Fibroblast of lung (primary cell): ENCODE measurements at regions not wholly inside any gene's neighbourhood (a gene's known extent, or its start where the extent isn't known, plus 50 kb on each side); places are given as distances from the start of the nearest gene placed in this dataset.

ENCODE experiments used
- DNase-seq, 2 donors: peaks; one replicate each; pipeline versions ENCODE4 v3.0.0 to v3.0.0-alpha.2; 2010; ENCODE audit warnings: low read depth in 2 of 2
- H2AFZ ChIP-seq: 2 replicates; pipeline ENCODE4 v1.5.1; 2012; ENCODE audit warnings: low read length, control low read depth, inconsistent platforms
- H3K27ac ChIP-seq: 2 replicates; pipeline ENCODE4 v1.5.1; 2011; ENCODE audit warnings: low read length, control low read depth; ENCODE audit not compliant: insufficient read depth
- H3K27me3 ChIP-seq: 2 replicates; pipeline ENCODE4 v1.5.1; 2011; ENCODE audit warnings: mild to moderate bottlenecking, low read length; ENCODE audit not compliant: control insufficient read depth, insufficient read depth
- H3K36me3 ChIP-seq: 2 replicates; pipeline ENCODE4 v1.5.1; 2011; ENCODE audit warnings: low read length; ENCODE audit not compliant: control insufficient read depth, insufficient read depth
- H3K4me1 ChIP-seq: 2 replicates; pipeline ENCODE4 v1.5.1; 2011; ENCODE audit warnings: low read length; ENCODE audit not compliant: control insufficient read depth, insufficient read depth; ENCODE audit errors: extremely low read depth
- H3K4me2 ChIP-seq: 2 replicates; pipeline ENCODE4 v1.5.1; 2011; ENCODE audit warnings: low read length, control low read depth; ENCODE audit not compliant: insufficient read depth; ENCODE audit errors: extremely low read depth
- H3K4me3 ChIP-seq, 4 experiments: fragments of 200-600 bp in 1 of 4; sonication (generic) in 1 of 4; replicated peaks in 1 of 4; 2 replicates each; pipeline ENCODE4 v1.5.1; 2011 to 2016; ENCODE audit warnings: low read length in 4 of 4, low read depth in 3 of 4, mild to moderate bottlenecking in 3 of 4, control low read depth in 2 of 4, inconsistent platforms in 1 of 4, mixed read lengths in 1 of 4; ENCODE audit not compliant: insufficient read depth in 1 of 4; ENCODE audit errors: control extremely low read depth in 1 of 4
- H3K79me2 ChIP-seq: 2 replicates; pipeline ENCODE4 v1.5.1; 2012; ENCODE audit warnings: mild to moderate bottlenecking, low read length, inconsistent platforms; ENCODE audit not compliant: control insufficient read depth, insufficient read depth
- H3K9ac ChIP-seq: 2 replicates; pipeline ENCODE4 v1.5.1; 2011; ENCODE audit warnings: mild to moderate bottlenecking, low read length, control low read depth; ENCODE audit not compliant: insufficient read depth
- H3K9me3 ChIP-seq: 2 replicates; pipeline ENCODE4 v1.5.1; 2012; ENCODE audit warnings: low read depth, low read length; ENCODE audit not compliant: control insufficient read depth, insufficient read depth
- H4K20me1 ChIP-seq: 2 replicates; pipeline ENCODE4 v1.5.1; 2011; ENCODE audit warnings: low read length; ENCODE audit not compliant: control insufficient read depth, insufficient read depth; ENCODE audit errors: extremely low read depth
- EZH2 ChIP-seq: IDR thresholded peaks from 2 replicates; pipeline ENCODE4 v1.5.1; 2012; ENCODE audit warnings: low read length, control low read depth, mild to moderate bottlenecking; ENCODE audit errors: missing control alignments
- TF ChIP-seq, protein P1 (sequence below), 2 donors: IDR thresholded peaks in 1 of 2; conservative IDR thresholded peaks in 1 of 2; 1 replicate in 1 of 2; 2 replicates in 1 of 2; pipeline ENCODE4 v1.5.1; 2011 to 2012; ENCODE audit warnings: low read length in 2 of 2, control low read depth in 1 of 2, inconsistent platforms in 1 of 2, low read depth in 1 of 2, mild to moderate bottlenecking in 1 of 2

DNA sequence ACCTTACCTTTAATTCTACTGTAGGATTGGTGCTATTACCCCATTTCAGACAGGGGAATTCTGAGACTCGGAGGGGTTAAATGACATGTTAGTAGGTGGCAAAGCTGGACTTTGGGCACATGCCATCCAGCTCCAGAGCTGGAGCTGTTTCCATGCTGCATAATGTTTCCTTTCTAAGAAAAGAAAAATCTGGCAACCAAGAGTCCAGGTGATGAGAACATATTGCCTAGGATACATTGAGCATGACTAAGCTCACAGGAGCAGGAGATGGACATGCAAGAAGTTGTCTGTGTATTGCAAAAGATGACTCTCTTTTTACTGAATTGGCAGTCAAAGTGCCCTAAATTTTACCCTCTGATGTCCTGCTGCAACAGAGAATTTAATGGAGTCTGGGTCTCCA is 150.8 kb upstream of the SYT13 start:
- TF ChIP-seq, protein P1, sequence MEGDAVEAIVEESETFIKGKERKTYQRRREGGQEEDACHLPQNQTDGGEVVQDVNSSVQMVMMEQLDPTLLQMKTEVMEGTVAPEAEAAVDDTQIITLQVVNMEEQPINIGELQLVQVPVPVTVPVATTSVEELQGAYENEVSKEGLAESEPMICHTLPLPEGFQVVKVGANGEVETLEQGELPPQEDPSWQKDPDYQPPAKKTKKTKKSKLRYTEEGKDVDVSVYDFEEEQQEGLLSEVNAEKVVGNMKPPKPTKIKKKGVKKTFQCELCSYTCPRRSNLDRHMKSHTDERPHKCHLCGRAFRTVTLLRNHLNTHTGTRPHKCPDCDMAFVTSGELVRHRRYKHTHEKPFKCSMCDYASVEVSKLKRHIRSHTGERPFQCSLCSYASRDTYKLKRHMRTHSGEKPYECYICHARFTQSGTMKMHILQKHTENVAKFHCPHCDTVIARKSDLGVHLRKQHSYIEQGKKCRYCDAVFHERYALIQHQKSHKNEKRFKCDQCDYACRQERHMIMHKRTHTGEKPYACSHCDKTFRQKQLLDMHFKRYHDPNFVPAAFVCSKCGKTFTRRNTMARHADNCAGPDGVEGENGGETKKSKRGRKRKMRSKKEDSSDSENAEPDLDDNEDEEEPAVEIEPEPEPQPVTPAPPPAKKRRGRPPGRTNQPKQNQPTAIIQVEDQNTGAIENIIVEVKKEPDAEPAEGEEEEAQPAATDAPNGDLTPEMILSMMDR (conservative IDR thresholded peaks at IDR 0.05 in 1 of 2, IDR thresholded peaks at IDR 0.05 in 1 of 2; ENCODE audit: low read depth in 1 of 2, low read length in 2 of 2) = no peak
- TF ChIP-seq EZH2 = no peak
- Histone ChIP-seq H3K27me3 (no peaks in the 10 kb centered on the region), H2AFZ (no peak overlapping the region), H3K4me2 (no peak overlapping the region), H3K9me3 (no peaks in the 10 kb centered on the region), H4K20me1 (no peaks in the 10 kb centered on the region), H3K4me3 (no peak overlapping the region), H3K27ac (no peak overlapping the region), H3K9ac (no peak overlapping the region), H3K36me3 (no peaks in the 10 kb centered on the region), H3K4me1 (no peaks in the 10 kb centered on the region), H3K79me2 (no peaks in the 10 kb centered on the region)
- DNase-seq = no peak

DNA sequence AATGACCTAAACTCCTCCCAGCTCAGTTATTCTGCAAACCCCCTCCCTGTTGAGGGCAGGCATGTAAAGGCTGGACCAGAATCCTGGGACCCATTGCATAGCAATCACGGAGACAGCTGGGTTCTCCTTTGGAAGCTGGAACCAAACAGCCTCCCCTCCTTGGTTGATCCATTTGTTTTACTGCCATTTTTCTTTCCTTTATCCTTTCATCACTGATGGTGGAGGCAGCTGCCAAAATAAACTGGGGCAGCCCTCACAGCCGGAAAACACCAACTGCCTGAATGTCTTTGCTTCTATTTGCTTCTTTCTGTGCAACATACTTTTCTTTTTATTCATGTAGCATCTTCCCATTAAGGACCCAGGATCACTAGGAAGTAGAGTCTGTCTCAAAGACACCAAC is 150.0 kb upstream of the SYT13 start:
- Histone ChIP-seq H3K4me2 (no peak overlapping the region), H3K4me3 (no peak overlapping the region), H3K27ac (no peak overlapping the region), H3K36me3 (no peaks in the 10 kb centered on the region), H3K79me2 (no peaks in the 10 kb centered on the region), H3K9ac (no peak overlapping the region), H3K9me3 (no peaks in the 10 kb centered on the region), H3K4me1 (no peaks in the 10 kb centered on the region), H2AFZ (no peak overlapping the region), H4K20me1 (no peaks in the 10 kb centered on the region), H3K27me3 (no peaks in the 10 kb centered on the region)
- TF ChIP-seq, protein P1 (conservative IDR thresholded peaks at IDR 0.05 in 1 of 2, IDR thresholded peaks at IDR 0.05 in 1 of 2; ENCODE audit: low read depth in 1 of 2, low read length in 2 of 2) = no peak
- no peak for TF ChIP-seq EZH2
- no peak for DNase-seq

DNA sequence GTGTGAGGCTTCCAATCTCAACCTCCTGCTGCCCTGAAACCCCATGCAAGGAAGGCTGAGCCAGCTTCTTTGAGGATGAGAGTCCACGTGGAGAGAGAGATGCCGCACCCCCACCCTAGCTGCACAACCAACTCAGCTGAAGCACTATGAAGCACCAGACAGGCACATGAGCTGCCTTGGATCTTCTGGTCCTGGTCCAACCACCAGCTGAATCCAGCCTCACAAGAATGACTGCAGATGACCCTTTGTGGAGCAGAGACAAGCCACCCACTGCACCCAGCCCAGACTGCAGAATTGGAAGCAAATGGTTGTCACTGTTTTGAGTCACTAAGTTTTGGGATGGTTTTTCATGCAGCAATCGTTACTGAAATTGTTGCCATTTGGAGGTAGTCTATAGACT is 149.6 kb upstream of the SYT13 start:
- H3K9me3 ChIP-seq = no peaks in the 10 kb centered on the region
- H3K4me3 ChIP-seq = no peak overlapping the region
- H3K36me3 ChIP-seq = no peaks in the 10 kb centered on the region
- H4K20me1 ChIP-seq = no peaks in the 10 kb centered on the region
- H3K4me1 ChIP-seq = no peaks in the 10 kb centered on the region
- no peaks in the 10 kb centered on the region for H3K27me3 ChIP-seq
- no peak for DNase-seq
- H3K79me2 ChIP-seq = no peaks in the 10 kb centered on the region
- no peak for TF ChIP-seq EZH2
- TF ChIP-seq, protein P1 (conservative IDR thresholded peaks at IDR 0.05 in 1 of 2, IDR thresholded peaks at IDR 0.05 in 1 of 2; ENCODE audit: low read depth in 1 of 2, low read length in 2 of 2) = no peak
- no peak overlapping the region for H3K9ac ChIP-seq
- H2AFZ ChIP-seq = no peak overlapping the region
- no peak overlapping the region for H3K27ac ChIP-seq
- H3K4me2 ChIP-seq = no peak overlapping the region
